GM12801 (cell line): ENCODE measurements at regions not wholly inside any gene's neighbourhood (a gene's known extent, or its start where the extent isn't known, plus 50 kb on each side); places are given as distances from the start of the nearest gene placed in this dataset.

Experiments used
- TF ChIP-seq, protein P1 (sequence below): IDR thresholded peaks from one replicate; pipeline ENCODE4 v1.5.1; 2011; ENCODE audit warnings: control low read depth; ENCODE audit not compliant: insufficient read length; ENCODE audit errors: extremely low read depth

DNA sequence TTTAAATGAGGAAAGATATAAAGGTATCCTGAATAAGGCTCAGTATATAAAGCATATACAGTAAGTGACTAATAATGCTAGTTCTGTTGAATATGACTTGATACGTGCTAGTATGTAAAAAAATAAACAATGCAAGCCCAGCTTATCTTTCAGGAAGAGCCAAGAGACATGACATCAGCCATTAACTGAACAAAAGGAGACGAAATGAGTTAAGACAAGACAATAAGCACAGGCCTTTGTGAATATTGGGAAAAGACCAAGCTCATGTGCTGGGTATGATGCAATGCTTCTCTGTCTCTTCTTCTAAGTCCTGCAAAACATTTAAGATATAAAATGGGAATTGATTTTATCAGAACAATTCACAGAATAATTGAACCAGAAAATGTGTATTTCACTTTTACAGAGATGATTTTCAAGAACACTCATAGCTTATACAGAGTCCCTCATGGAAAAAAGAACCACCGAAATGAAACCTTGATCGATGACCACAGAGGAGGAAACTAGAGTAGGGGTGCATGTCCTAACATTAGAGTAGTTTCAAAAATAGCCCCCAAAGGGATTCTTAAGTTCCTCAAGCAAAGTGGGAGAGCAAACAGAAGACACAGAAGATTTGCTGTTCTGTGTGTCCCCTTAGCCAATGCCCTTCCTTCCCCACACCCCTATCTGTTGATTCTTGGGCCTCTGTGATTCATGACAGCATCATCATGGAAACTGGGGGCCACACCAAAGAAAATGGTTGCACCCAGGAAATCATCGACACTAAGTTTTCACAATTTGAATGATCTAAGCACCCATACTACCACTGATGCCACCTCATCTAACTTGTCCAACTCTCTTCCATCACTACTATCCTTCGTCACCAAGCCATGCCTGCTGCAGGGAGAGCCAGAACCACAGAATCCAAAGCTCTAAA lies 68.0 kb upstream of the CRIM1 start:
- TF ChIP-seq, protein P1, sequence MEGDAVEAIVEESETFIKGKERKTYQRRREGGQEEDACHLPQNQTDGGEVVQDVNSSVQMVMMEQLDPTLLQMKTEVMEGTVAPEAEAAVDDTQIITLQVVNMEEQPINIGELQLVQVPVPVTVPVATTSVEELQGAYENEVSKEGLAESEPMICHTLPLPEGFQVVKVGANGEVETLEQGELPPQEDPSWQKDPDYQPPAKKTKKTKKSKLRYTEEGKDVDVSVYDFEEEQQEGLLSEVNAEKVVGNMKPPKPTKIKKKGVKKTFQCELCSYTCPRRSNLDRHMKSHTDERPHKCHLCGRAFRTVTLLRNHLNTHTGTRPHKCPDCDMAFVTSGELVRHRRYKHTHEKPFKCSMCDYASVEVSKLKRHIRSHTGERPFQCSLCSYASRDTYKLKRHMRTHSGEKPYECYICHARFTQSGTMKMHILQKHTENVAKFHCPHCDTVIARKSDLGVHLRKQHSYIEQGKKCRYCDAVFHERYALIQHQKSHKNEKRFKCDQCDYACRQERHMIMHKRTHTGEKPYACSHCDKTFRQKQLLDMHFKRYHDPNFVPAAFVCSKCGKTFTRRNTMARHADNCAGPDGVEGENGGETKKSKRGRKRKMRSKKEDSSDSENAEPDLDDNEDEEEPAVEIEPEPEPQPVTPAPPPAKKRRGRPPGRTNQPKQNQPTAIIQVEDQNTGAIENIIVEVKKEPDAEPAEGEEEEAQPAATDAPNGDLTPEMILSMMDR, result no peak

DNA sequence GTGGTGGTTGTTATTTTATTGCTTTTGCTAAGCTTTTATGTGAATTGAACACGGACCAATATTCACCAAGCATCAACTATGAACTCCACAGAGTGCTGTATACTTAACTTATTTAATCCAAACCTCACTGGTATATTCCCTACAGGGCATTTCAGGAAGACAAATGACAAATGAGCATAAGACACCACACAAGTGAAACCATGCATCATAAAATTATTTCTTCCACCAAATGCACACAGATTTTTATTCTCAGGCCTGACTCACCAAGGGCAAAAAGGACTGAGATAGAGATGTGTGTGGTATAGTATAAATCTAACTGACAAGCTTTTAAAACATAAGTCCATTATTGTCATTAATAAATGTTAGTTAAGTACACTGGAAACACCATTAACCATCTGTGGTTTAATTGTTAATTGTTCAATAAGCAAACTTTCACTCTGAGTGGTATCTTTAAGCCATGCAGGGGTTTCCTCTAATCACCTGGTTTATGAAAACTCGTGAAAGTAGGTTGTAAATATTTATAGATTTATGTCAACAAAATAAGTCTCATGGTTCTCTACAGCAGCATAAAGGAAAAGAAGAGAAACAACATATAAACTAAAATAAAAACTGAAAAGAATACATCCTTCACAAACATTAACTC lies 77.6 kb upstream of the CRIM1 start:
- TF ChIP-seq, protein P1, result no peak

DNA sequence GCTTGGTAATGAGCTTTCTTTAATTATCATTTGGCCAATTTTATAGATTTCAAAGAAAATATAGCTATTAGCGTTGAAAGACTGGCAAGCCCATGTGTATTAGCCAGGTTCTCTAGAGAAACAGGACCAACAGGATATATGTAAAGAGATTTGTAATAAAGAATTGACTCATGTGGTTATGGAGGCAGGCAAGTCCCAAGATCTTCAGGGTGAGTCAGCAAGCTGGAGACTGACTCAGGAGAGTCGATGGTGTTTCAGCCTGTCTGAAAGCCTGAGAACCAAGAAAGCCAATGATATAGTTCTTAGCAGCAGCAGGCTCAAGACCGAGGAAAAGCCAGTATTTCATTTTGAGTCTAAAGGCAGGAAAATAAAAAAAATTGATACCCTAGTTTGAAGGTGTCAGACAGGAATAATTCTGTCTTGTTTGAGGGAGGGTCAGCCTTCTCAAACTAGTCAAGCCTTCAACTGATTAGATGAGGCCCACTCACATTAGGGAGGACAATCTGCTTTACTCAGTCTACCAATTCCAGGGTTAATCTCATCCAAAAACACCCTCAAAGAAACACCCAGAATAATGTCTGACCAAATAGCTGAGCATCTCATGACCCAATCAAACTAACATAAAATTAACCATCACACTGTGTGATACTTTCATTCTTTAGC lies 78.3 kb upstream of the CRIM1 start:
- TF ChIP-seq, protein P1, result no peak

DNA sequence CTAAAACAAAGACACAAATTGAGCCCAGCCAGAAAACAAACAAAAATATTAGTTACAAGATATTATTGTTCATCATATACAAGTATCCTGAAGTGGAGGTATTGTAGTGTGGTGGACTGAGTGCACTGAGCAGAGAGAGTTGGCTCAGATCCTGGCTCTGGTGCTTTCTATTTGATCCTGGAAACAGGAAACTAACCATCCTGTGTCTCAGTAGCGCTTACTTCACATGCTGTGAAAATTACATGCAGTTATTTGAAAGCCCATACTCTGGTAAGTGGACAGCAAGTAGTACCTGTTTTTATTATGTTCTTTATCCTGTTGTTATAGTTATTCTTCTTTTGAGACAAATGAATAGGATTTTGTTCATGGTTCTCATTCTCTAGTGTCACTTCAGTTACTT lies 84.3 kb upstream of the CRIM1 start:
- TF ChIP-seq, protein P1, result no peak

DNA sequence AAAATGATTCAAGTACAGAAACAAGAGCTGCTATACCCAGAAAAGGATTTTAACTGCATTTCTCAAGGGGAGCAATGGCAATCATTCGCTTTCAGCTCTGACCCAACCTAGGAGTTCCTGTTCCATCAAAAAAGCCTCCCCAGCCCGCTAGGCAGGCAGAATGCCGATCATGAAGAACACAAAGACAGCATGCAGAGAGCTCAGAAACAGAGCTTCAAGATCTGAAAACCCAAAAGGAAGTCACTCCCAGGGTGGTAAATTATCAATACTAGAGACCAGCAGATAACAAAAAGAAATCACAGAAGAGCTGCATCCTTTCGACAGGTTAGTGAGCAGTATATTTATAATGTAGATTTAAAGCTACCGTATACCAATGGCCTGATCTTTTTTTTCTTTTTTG lies 84.8 kb upstream of the CRIM1 start:
- TF ChIP-seq, protein P1, result no peak

DNA sequence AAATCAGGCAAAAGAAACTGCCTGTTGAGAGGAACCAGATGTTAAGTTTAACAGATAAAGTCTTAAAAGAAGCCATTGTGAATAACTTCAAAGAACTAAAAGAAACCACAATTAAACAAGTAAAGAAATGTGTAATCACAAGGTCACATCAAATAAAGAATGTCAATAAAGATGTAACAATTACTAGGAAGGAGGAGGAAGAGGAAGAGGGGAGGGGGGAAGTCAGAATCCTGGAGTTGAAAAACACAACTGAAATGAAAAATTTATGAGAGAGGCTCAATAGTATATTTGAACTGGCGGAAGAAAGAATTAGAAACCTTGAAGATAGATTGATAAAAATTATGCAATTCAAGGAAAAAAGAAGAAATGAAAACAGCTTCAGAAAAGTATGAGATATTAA lies 88.4 kb upstream of the CRIM1 start:
- TF ChIP-seq, protein P1, result no peak

DNA sequence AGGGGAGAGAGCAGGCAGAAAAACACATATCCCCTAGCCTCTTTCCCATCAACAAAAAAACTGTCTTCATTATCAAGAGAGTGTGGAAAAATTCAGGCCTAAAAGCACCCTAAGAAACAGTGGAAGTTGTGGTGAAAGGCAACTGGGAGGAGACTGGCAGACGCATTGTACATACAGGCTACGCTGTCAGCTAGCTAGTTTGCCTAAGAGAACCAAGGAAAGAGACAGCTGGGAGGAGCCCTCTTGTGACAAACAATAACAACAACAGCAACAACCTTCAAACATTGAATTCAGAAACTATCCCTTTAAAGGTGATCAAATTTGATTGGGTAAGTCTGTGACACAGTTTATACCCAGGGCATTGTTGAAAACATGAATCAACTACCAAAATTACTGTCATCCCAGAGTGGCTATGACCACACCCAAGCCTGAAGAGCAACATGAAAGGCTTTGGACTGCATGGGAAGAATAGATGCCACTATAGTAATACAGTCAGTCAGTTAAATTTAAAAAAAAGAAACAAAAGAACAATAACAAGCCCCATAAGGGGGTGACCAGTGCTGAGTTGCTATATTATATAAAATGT lies 88.9 kb upstream of the CRIM1 start:
- TF ChIP-seq, protein P1, result no peak
